GM19043 (cell line): ENCODE measurements at regions not wholly inside any gene's neighbourhood (a gene's known extent, or its start where the extent isn't known, plus 50 kb on each side); places are given as distances from the start of the nearest gene placed in this dataset.
A peak's percentile ranks its signal among the peaks of the same experiment; 100 is the strongest.

Experiments
- ATAC-seq: cut with Tn5 transposase; IDR thresholded peaks from one replicate; pipeline ENCODE4 v1.9.1; 2021; ENCODE audit warnings: low read depth; ENCODE audit not compliant: unreplicated experiment

DNA sequence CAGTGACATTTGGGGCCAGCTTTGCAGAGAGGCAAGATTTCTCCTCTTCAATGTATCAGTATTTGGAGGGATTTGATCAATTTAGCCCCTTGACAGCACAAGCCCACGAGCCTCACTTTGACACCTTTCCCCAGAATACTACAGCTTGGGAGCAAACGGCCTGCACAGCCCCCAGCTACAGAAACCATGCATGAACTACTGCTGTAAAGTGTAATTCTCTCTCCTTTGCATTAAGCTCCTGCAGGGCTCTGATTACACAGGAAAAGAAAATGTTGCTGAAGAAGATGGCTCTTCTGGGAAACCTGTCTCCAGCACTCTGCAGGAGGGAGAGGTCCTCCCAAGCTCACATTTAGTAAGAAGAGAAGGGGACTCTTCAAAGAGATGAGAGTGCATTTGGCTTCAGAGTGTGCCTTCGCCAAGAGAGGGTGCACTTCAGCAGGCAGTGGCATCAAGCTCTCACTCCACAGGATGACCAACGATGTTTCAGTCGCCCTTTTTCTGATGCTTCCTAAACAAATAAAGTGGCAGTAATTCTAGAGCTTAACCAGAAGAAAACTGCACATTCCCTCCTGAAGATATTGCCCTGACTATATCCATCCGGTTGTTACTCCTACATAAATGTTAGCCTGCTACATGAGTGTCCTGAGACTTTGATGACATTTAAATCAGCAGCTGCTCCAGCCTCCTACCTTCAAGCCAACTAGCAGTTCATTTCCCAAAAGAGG, 272.2 kb downstream of the AUH start:
- ATAC-seq = no peak

DNA sequence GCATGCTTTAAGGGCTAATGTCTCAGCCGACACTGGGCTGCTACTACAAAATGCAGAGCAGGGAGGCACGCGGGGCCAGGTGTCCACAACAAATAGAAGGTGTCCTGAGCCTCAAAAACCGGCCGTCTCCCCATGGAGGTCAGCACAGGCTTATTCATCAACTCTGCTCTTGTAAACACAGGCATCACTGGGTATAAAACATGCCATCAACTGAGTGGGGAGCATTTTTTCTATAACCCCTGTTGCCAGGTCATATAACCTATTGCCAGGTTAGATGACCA, 271.6 kb downstream of the AUH start:
- ATAC-seq = no peak

GRCh38 chr9:91092214-91092613, 269.5 kb downstream of the AUH start:
- no peak for ATAC-seq

DNA sequence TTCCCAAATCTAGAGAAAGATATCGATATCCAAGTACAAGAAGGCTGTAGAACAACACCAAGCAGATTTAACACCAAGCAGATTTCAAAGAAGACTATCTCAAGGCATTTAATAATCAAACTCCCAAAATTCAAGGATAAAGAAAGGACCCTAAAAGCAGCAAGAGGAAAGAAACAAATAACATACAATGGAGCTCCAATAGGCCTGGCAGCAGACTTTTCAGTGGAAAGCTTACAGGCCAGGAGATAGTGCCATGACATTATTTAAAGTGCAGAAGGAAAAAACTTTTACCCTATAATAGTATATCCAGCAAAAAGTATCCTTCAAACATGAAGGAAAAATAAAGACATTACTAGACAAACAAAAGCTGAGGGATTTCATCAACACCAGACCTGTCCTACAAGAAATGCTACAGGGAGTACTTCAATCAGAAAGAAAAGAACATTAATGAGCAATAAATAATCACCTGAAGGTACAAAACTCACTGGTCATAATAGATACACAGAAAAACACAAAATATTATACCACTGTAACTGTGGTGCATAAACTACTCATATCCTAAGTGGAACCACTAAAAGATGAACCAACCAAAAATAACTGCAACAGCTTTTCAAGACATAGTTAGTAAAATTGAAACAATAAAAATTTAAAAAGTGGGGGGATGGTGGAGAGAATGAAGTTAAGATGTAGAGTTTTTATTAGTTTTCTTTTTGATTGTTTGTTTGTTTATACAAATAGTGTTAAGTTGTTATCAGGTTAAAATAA, 267.2 kb downstream of the AUH start:
- ATAC-seq = no peak

- ATAC-seq = no peak
Measured at GRCh38 chr9:91098203-91098850, 263.4 kb downstream of the AUH start.

- ATAC-seq = no peak
Measured at GRCh38 chr9:91099436-91099835, 262.3 kb downstream of the AUH start.

GRCh38 chr9:91100878-91101450, 260.8 kb downstream of the AUH start:
- no peak for ATAC-seq

GRCh38 chr9:91101611-91102168, 260.0 kb downstream of the AUH start:
- ATAC-seq = peak; percentile 64

DNA sequence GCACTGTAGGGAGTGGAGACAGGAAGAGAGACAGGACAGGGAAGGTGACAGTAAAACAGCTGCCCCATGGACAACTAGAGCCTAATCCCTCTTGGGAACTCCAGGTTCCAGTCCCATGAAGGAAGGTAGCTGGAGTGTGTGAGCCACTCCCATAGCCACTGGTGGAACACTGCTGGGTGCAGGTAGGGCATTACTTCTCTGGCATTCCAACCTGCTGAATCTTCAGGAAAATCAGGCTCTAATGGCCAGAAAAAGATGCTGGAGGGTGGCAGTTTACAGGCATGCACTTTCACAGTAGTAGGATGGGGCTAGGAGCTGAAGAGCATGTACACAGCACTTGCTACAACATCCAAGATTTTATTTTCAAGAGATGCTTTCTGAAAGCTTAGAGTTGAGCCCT, 259.4 kb downstream of the AUH start:
- no peak for ATAC-seq

- no peak for ATAC-seq
Measured at GRCh38 chr9:91103931-91104330, 257.8 kb downstream of the AUH start.

DNA sequence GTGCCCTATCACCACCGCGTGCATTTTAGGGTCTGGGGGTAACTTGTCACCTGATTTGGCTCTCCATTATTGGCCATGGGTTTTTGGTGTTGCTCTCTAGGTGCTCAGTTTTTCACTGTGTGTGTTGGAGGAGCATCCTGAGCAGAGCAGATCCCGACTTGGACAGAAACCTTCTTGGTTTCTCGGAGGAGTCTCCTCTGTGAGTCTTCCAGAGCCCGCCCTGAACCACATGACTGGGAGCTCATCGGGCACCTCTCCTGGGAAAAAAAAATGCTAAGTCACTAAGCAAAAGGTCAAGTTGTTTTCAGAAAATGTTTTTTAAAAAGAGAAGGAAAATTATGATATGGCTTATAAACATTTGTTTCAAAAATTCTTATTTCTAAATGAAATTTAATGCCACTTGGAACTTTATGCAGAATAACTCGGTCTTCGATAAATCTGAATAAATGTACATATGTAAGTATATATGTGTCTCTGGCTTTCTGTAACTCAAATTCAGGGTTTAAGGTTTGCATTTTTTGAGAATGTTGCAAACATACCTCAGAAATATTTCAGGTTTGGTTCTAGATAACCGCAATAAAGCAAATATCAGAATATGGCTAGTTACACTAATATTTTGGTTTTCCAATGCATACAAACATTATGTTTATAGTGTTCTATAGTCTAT, 255.2 kb downstream of the AUH start:
- no peak for ATAC-seq

DNA sequence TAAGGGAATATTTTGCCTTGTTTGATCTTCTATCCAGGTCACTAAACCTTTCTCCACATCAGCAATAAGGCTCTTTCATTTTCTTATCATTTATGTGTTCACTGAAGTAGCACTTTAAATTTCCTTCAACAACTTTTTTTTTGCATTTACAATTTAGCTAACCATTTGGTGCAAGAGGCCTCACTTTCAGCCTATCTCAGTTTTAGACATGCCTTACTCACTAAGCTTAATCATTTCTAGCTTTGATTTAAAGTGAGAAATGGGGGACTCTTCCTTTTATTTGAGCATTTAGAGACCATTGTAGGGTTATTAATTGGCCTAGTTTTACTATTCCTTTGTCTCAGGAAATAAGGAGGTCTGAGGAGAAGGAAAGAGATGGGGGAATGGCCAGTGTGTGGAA, 250.5 kb downstream of the AUH start:
- ATAC-seq = no peak

GRCh38 chr9:91111876-91112275, 249.8 kb downstream of the AUH start:
- ATAC-seq = no peak

- no peak for ATAC-seq
Measured at GRCh38 chr9:91113016-91113415, 248.7 kb downstream of the AUH start.

- ATAC-seq = no peak
Measured at GRCh38 chr9:91114450-91114849, 247.3 kb downstream of the AUH start.

DNA sequence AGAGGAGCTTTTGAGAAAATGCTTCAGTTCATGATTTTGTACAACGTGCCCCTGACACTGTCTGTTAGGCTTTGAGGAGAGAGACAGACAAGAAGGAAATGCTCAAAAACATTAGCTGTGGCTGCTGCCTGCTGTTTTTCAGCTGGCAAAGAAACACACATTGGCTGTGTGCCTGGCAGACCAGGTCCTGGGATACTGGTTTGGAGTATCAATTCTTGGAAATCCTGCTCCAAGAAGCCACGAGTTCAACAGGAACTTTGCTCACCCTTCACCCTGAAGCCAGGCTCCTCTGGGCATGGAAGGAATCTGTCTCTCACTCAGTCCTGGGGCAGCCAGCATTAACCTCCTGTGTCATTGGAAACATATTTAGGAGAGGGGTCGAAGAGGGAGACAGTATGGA, 245.5 kb downstream of the AUH start:
- no peak for ATAC-seq

GRCh38 chr9:91116711-91117110, 245.0 kb downstream of the AUH start:
- ATAC-seq = no peak

DNA sequence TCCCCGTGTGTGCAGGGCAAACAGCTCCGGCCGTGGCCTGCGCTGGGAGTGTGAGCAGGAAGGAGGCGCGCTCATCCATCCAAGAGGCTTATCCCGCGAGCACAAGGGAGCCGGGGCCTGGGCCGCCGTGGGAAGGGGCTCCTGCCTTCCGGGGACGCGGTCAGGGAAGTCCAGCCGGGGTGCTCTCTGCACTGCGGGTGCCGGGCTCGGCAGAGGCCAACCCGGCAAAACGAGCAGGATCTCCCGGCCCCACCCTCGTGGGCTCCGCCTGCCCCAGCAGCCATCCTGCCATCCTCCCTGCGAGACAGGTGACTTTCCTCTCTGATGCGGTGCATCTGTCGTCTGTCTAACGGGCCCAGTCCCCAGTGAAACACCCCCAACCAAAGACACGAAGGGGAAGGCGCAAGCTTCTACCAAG, 244.2 kb downstream of the AUH start:
- no peak for ATAC-seq

DNA sequence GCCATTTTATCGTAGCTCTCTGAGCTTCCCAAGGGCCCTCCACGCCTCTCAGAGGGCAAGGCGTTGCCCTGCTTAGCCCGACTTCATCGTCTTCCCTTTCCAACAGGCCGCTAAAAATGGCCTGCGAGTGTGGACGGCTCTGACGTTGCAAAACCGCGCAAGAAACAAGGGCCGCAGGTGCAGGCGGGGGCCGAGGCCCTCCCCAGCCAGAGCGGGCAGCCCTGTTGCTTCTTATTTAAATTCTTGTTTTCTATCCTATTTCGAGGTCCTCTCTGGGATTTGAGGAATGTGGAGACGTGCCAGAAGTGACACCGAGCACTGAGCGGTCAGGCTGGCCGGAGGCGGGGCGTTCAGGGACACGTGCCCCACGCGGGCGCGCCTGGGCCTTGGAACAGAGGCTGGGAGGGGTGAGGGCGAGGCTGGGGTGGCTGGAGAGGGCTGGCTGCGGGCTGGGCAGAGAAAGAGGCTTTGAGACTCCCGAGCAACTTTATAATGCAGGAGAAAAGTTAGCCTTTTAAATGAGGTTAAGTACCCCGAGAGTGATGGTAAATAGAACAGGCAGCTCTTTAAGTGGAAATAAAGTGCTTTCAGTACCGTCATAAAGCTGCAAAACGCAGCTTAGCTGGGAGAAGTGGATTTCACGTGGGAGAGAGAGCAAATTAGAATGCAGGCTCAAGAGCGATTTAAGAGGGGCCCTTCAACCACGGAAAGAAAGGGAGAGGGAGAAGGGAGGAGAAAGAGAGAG, 243.6 kb downstream of the AUH start:
- no peak for ATAC-seq

- ATAC-seq = no peak
Measured at GRCh38 chr9:91118704-91119025, 243.1 kb downstream of the AUH start.
